Parathyroid adenoma (tissue), 2 donors: ENCODE measurements at regions not wholly inside any gene's neighbourhood (a gene's known extent, or its start where the extent isn't known, plus 50 kb on each side); places are given as distances from the start of the nearest gene placed in this dataset.

Experiments
- H2AFZ ChIP-seq: fragments of 300-600 bp; sonication (generic); one replicate; pipeline ENCODE4 v1.7.0; 2017; ENCODE audit warnings: antibody characterized with exemption, mild to moderate bottlenecking
- H3K27ac ChIP-seq: fragments of 300-600 bp; sonication (generic); one replicate; pipeline ENCODE4 v1.7.0; 2017
- H3K27me3 ChIP-seq: fragments of 300-600 bp; sonication (generic); one replicate; pipeline ENCODE4 v1.7.0; 2017; ENCODE audit warnings: low read length; ENCODE audit not compliant: control insufficient read depth, insufficient read depth
- H3K36me3 ChIP-seq: fragments of 300-600 bp; sonication (generic); one replicate; pipeline ENCODE4 v1.7.0; 2017; ENCODE audit warnings: low read length; ENCODE audit not compliant: control insufficient read depth, insufficient read depth
- H3K4me1 ChIP-seq: fragments of 300-600 bp; sonication (generic); one replicate; pipeline ENCODE4 v1.7.0; 2017; ENCODE audit warnings: control low read depth
- H3K4me2 ChIP-seq: fragments of 300-600 bp; sonication (generic); one replicate; pipeline ENCODE4 v1.7.0; 2017; ENCODE audit warnings: low read length
- H3K4me3 ChIP-seq: fragments of 300-600 bp; sonication (generic); one replicate; pipeline ENCODE4 v1.7.0; 2017; ENCODE audit warnings: low read depth, low read length
- H3K79me2 ChIP-seq: fragments of 300-600 bp; sonication (generic); one replicate; pipeline ENCODE4 v1.7.0; 2017; ENCODE audit warnings: control low read depth
- H3K9ac ChIP-seq: fragments of 300-600 bp; sonication (generic); one replicate; pipeline ENCODE4 v1.7.0; 2017; ENCODE audit warnings: mild to moderate bottlenecking
- H3K9me3 ChIP-seq: fragments of 300-600 bp; sonication (generic); one replicate; pipeline ENCODE4 v1.7.0; 2017; ENCODE audit warnings: low read length; ENCODE audit not compliant: control insufficient read depth
- CTCF ChIP-seq: fragments of 300-600 bp; sonication (generic); IDR thresholded peaks from one replicate; pipeline ENCODE4 v1.7.0; 2017; ENCODE audit warnings: antibody characterized with exemption, mild to moderate bottlenecking
- donor health status: primary hyperparathyroidism.

- no peak overlapping the region for H3K4me2 ChIP-seq
- H3K27ac ChIP-seq: no peak overlapping the region
- H3K9ac ChIP-seq: no peak overlapping the region
- H3K79me2 ChIP-seq: no peaks in the 10 kb centered on the region
- TF ChIP-seq CTCF: no peak
- no peak overlapping the region for H3K4me3 ChIP-seq
- H2AFZ ChIP-seq: no peak overlapping the region
- H3K9me3 ChIP-seq: no peaks in the 10 kb centered on the region
- no peaks in the 10 kb centered on the region for H3K27me3 ChIP-seq
- H3K36me3 ChIP-seq: no peaks in the 10 kb centered on the region
- H3K4me1 ChIP-seq: no peaks in the 10 kb centered on the region
Observed at GRCh38 chr2:187915810-187916209, 361.6 kb upstream of the TFPI start.

- TF ChIP-seq CTCF: no peak
Observed at GRCh38 chr2:187916799-187917198, 362.6 kb upstream of the TFPI start.

GRCh38 chr2:187917535-187917934 lies 363.3 kb upstream of the TFPI start:
- Histone ChIP-seq H3K4me2 (no peak overlapping the region), H3K4me3 (no peak overlapping the region), H3K9ac (no peak overlapping the region), H3K27ac (no peak overlapping the region), H3K4me1 (no peaks in the 10 kb centered on the region), H3K36me3 (no peaks in the 10 kb centered on the region), H2AFZ (no peak overlapping the region), H3K27me3 (no peaks in the 10 kb centered on the region), H3K9me3 (no peaks in the 10 kb centered on the region), H3K79me2 (no peaks in the 10 kb centered on the region)
- no peak for TF ChIP-seq CTCF

More at GRCh38 chr2:187916799-187917198, 362.6 kb upstream of the TFPI start:
- no peaks in the 10 kb centered on the region for H3K4me1 ChIP-seq
- H3K27ac ChIP-seq: no peak overlapping the region
- no peaks in the 10 kb centered on the region for H3K79me2 ChIP-seq
- no peak overlapping the region for H3K4me2 ChIP-seq
- no peaks in the 10 kb centered on the region for H3K9me3 ChIP-seq
- no peak overlapping the region for H3K4me3 ChIP-seq
- H3K27me3 ChIP-seq: no peaks in the 10 kb centered on the region
- no peak overlapping the region for H2AFZ ChIP-seq
- H3K36me3 ChIP-seq: no peaks in the 10 kb centered on the region
- no peak overlapping the region for H3K9ac ChIP-seq

- H3K79me2 ChIP-seq: no peaks in the 10 kb centered on the region
- no peak overlapping the region for H3K27ac ChIP-seq
- no peak overlapping the region for H3K4me3 ChIP-seq
- no peaks in the 10 kb centered on the region for H3K36me3 ChIP-seq
- H3K27me3 ChIP-seq: no peaks in the 10 kb centered on the region
- H3K9me3 ChIP-seq: no peaks in the 10 kb centered on the region
- H3K4me2 ChIP-seq: peak overlapping the region; percentile 36
- no peak for TF ChIP-seq CTCF
- H3K9ac ChIP-seq: no peak overlapping the region
- H2AFZ ChIP-seq: no peak overlapping the region
- H3K4me1 ChIP-seq: no peaks in the 10 kb centered on the region
Observed at GRCh38 chr2:187918996-187919821, 365.0 kb upstream of the TFPI start.

GRCh38 chr2:187920511-187920910 lies 366.3 kb upstream of the TFPI start:
- Histone ChIP-seq H3K4me1 (no peaks in the 10 kb centered on the region), H3K9ac (no peak overlapping the region), H3K27me3 (no peaks in the 10 kb centered on the region), H3K27ac (no peak overlapping the region), H3K79me2 (no peaks in the 10 kb centered on the region), H3K4me3 (no peak overlapping the region), H2AFZ (no peak overlapping the region), H3K4me2 (no peak overlapping the region), H3K36me3 (no peaks in the 10 kb centered on the region), H3K9me3 (no peaks in the 10 kb centered on the region)
- no peak for TF ChIP-seq CTCF
